SK-N-SH treated with all-trans-retinoic acid at 6 μM for 48 hours (cell line): ENCODE measurements at regions not wholly inside any gene's neighbourhood (a gene's known extent, or its start where the extent isn't known, plus 50 kb on each side); places are given as distances from the start of the nearest gene placed in this dataset.

Source experiments
- BACH2 ChIP-seq: fragments of 250-450 bp; sonication (Bioruptor Pico); IDR thresholded peaks from 2 replicates; pipeline ENCODE4 v1.9.0; 2021; ENCODE audit warnings: mild to moderate bottlenecking, borderline replicate concordance
- TCF4 ChIP-seq: fragments of 250-450 bp; sonication (Bioruptor Pico); IDR thresholded peaks from 2 replicates; pipeline ENCODE4 v1.8.0; 2021; ENCODE audit warnings: mild to moderate bottlenecking, moderate library complexity, borderline replicate concordance
- ZFP30 ChIP-seq: fragments of 450-650 bp; formaldehyde crosslinking; IDR thresholded peaks from 2 replicates; pipeline ENCODE4 v1.5.0; 2022; ENCODE audit warnings: mild to moderate bottlenecking, moderate library complexity
- ZNF8 ChIP-seq: fragments of 450-650 bp; formaldehyde crosslinking; IDR thresholded peaks from 2 replicates; pipeline ENCODE4 v1.5.0; 2020; ENCODE audit warnings: mild to moderate bottlenecking, moderate library complexity
- TF ChIP-seq, protein P1 (sequence below): fragments of 250-450 bp; sonication (Bioruptor Pico); IDR thresholded peaks from 2 replicates; pipeline ENCODE4 v1.8.0; 2020; ENCODE audit warnings: mild to moderate bottlenecking, moderate library complexity, borderline replicate concordance
- TF ChIP-seq, protein P2 (sequence below): fragments of 250-450 bp; sonication (Bioruptor Pico); IDR thresholded peaks from 2 replicates; pipeline ENCODE4 v1.5.1; 2020; ENCODE audit warnings: low read depth, mild to moderate bottlenecking, moderate library complexity
- TF ChIP-seq, protein P3 (sequence below): fragments of 250-450 bp; sonication (Bioruptor Pico); IDR thresholded peaks from 2 replicates; pipeline ENCODE4 v1.5.1; 2021; ENCODE audit warnings: mild to moderate bottlenecking, moderate library complexity

DNA sequence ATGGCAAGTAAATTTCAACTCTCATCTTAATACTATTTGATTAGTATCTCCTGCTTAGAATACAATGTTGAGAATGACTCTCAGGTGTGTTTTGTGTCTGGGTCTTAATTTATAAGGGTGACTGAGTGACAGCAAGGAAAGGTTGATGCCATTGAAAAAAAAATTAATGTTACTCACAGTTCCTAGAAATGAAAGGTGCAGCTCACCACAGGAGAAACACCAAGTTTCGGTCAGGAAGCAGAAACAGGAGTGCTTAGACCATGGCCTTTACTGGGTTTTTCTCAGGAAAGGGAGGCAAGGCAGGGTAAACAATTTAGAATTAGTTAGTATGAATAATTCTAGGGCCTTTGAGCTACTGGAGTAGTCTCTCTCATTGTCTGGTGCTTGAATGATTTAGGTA, 159.2 kb upstream of the C9orf72 start:
- TF ChIP-seq ZNF8 = no peak
- TF ChIP-seq, protein P1, sequence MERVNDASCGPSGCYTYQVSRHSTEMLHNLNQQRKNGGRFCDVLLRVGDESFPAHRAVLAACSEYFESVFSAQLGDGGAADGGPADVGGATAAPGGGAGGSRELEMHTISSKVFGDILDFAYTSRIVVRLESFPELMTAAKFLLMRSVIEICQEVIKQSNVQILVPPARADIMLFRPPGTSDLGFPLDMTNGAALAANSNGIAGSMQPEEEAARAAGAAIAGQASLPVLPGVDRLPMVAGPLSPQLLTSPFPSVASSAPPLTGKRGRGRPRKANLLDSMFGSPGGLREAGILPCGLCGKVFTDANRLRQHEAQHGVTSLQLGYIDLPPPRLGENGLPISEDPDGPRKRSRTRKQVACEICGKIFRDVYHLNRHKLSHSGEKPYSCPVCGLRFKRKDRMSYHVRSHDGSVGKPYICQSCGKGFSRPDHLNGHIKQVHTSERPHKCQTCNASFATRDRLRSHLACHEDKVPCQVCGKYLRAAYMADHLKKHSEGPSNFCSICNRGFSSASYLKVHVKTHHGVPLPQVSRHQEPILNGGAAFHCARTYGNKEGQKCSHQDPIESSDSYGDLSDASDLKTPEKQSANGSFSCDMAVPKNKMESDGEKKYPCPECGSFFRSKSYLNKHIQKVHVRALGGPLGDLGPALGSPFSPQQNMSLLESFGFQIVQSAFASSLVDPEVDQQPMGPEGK (CRISPR knock-in tag) = no peak
- no peak for TF ChIP-seq TCF4 (CRISPR knock-in tag)
- TF ChIP-seq ZFP30 = no peak
- TF ChIP-seq, protein P2, sequence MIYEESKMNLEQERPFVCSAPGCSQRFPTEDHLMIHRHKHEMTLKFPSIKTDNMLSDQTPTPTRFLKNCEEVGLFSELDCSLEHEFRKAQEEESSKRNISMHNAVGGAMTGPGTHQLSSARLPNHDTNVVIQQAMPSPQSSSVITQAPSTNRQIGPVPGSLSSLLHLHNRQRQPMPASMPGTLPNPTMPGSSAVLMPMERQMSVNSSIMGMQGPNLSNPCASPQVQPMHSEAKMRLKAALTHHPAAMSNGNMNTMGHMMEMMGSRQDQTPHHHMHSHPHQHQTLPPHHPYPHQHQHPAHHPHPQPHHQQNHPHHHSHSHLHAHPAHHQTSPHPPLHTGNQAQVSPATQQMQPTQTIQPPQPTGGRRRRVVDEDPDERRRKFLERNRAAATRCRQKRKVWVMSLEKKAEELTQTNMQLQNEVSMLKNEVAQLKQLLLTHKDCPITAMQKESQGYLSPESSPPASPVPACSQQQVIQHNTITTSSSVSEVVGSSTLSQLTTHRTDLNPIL (CRISPR knock-in tag) = no peak
- TF ChIP-seq BACH2 (CRISPR knock-in tag) = no peak
- TF ChIP-seq, protein P3, sequence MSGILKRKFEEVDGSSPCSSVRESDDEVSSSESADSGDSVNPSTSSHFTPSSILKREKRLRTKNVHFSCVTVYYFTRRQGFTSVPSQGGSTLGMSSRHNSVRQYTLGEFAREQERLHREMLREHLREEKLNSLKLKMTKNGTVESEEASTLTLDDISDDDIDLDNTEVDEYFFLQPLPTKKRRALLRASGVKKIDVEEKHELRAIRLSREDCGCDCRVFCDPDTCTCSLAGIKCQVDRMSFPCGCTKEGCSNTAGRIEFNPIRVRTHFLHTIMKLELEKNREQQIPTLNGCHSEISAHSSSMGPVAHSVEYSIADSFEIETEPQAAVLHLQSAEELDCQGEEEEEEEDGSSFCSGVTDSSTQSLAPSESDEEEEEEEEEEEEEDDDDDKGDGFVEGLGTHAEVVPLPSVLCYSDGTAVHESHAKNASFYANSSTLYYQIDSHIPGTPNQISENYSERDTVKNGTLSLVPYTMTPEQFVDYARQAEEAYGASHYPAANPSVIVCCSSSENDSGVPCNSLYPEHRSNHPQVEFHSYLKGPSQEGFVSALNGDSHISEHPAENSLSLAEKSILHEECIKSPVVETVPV = no peak
